CD4-positive, alpha-beta memory T cell (primary cell): ENCODE measurements at regions not wholly inside any gene's neighbourhood (a gene's known extent, or its start where the extent isn't known, plus 50 kb on each side); places are given as distances from the start of the nearest gene placed in this dataset.

Experiments
- CTCF ChIA-PET: fragments of 350-600 bp; sonication (Branson Sonifier 250); formaldehyde crosslinking; loops from one replicate; lab custom pipeline; 2021; ENCODE audit warnings: inconsistent platforms; ENCODE audit not compliant: partially characterized antibody; lab: Charles Lee
- POLR2A ChIA-PET: fragments of 350-600 bp; sonication (Branson Sonifier 250); formaldehyde crosslinking; loops from one replicate; lab custom pipeline; 2021; ENCODE audit not compliant: partially characterized antibody; lab: Charles Lee
- DNase-seq, 5 donors: peaks; one replicate each; pipeline versions ENCODE4 v3.0.0 to v3.0.0-alpha.2; 2020 to 2022; ENCODE audit warnings: mixed read lengths in 1 of 5
- H3K27ac ChIP-seq: one replicate; pipeline ENCODE4 v1.7.0; 2013; ENCODE audit warnings: low read depth, low read length
- H3K27me3 ChIP-seq: 2 replicates; pipeline ENCODE4 v1.7.0; 2013; ENCODE audit warnings: mild to moderate bottlenecking, low read length, moderate library complexity; ENCODE audit not compliant: insufficient read depth
- H3K36me3 ChIP-seq: 2 replicates; pipeline ENCODE4 v1.7.0; 2013; ENCODE audit warnings: mild to moderate bottlenecking, low read length, moderate library complexity; ENCODE audit not compliant: insufficient read depth
- H3K4me1 ChIP-seq: 2 replicates; pipeline ENCODE4 v1.7.0; 2013; ENCODE audit warnings: mild to moderate bottlenecking, low read length, moderate library complexity; ENCODE audit not compliant: insufficient read depth
- H3K4me3 ChIP-seq, 2 donors: one replicate each; pipeline ENCODE4 v1.7.0; 2013; ENCODE audit warnings: low read length in 2 of 2, mild to moderate bottlenecking in 1 of 2
- H3K9me3 ChIP-seq, 2 donors: one replicate each; pipeline ENCODE4 v1.7.0; 2013; ENCODE audit warnings: low read length in 2 of 2, control low read depth in 1 of 2; ENCODE audit not compliant: control insufficient read depth in 1 of 2
- H3K27ac Mint-ChIP-seq, 7 donors: one replicate each; pipeline ENCODE4 v1.8.0; 2020 to 2021; ENCODE audit warnings: mixed read lengths in 7 of 7, mild to moderate bottlenecking in 6 of 7, inconsistent platforms in 3 of 7, moderate library complexity in 3 of 7
- H3K27me3 Mint-ChIP-seq, 2 donors: one replicate each; pipeline ENCODE4 v1.8.0; 2020 to 2021; ENCODE audit warnings: mixed read lengths in 2 of 2
- H3K36me3 Mint-ChIP-seq, 2 donors: one replicate each; pipeline ENCODE4 v1.8.0; 2020 to 2021; ENCODE audit warnings: mixed read lengths in 2 of 2, inconsistent platforms in 1 of 2, mild to moderate bottlenecking in 1 of 2
- H3K4me1 Mint-ChIP-seq, 4 donors: one replicate each; pipeline ENCODE4 v1.8.0; 2020 to 2021; ENCODE audit warnings: mixed read lengths in 4 of 4, mild to moderate bottlenecking in 1 of 4
- H3K4me3 Mint-ChIP-seq, 8 donors: one replicate each; pipeline ENCODE4 v1.8.0; 2020 to 2021; ENCODE audit warnings: mixed read lengths in 8 of 8, mild to moderate bottlenecking in 7 of 8, moderate library complexity in 6 of 8, inconsistent platforms in 3 of 8
- H3K9me3 Mint-ChIP-seq, 8 donors: one replicate each; pipeline ENCODE4 v1.8.0; 2020 to 2021; ENCODE audit warnings: mixed read lengths in 8 of 8, mild to moderate bottlenecking in 5 of 8, inconsistent platforms in 3 of 8, moderate library complexity in 1 of 8
- intact Hi-C: fragments of 100-400 bp; cut with micrococcal nuclease; formaldehyde crosslinking; loops from one replicate; pipeline ENCODE4 v1.15.1; 2023

DNA sequence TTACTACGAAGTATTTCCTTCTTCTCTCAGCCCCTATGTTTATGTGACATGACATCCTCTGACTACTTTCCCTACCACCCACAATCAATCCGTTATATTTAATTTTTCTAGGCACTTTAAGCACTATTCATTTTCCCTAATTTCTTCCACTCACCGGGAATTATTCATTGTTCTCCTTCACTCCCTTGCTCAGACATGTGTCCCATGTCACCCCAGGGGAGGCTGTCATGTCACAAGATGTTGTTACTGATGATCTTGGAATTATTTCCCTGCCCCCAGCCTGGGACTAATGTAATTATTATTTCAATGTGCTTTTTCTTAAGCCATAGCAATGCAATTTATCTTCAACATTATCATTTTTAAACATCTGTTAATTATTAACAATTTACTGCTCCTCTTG is 317.2 kb downstream of the PHF14 start:
- Mint-ChIP-seq H3K4me3 (no peak overlapping the region), H3K27me3 (peaks cover 0 to 4% of the 10 kb centered on the region in 2 donors), H3K9me3 (peaks cover 0 to 2% (median 0%) of the 10 kb centered on the region in 8 donors), H3K27ac (no peak overlapping the region), H3K4me1 (no peaks in the 10 kb centered on the region), H3K36me3 (no peaks in the 10 kb centered on the region)
- Histone ChIP-seq H3K9me3 (no peaks in the 10 kb centered on the region), H3K27ac (no peak overlapping the region), H3K4me1 (no peaks in the 10 kb centered on the region), H3K27me3 (no peaks in the 10 kb centered on the region), H3K36me3 (no peaks in the 10 kb centered on the region), H3K4me3 (no peak overlapping the region)
- CTCF ChIA-PET = no interaction called here
- DNase-seq = no peak
- POLR2A ChIA-PET = no interaction called here
- intact Hi-C loops = no loop called here

DNA sequence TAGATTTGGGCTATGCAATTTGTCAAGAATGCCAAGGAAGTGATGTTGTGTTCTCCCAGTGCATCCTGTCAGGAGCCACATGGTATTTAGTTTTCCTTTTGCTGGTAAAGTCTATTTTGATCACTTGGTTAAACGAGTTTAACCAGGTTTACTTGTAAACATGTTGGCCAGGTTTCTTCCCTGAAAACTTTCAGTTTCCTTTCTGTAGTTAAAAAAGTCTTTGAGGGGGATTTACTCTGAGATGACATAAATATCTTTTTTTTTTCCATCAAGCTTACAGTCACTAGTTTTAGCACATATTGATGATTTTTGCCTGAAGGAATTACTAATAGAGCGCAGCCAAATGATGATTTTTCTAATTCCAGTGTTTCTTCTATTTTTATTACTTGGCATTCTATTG is 320.5 kb downstream of the PHF14 start:
- peaks cover 0 to 2% (median 0%) of the 10 kb centered on the region in 8 donors for H3K9me3 Mint-ChIP-seq
- H3K4me3 ChIP-seq = no peak overlapping the region
- no peak overlapping the region for H3K4me3 Mint-ChIP-seq
- no peaks in the 10 kb centered on the region for H3K36me3 Mint-ChIP-seq
- H3K4me1 ChIP-seq = no peaks in the 10 kb centered on the region
- no peaks in the 10 kb centered on the region for H3K36me3 ChIP-seq
- peaks cover 0 to under 1% of the 10 kb centered on the region in 2 donors for H3K27me3 Mint-ChIP-seq
- no peaks in the 10 kb centered on the region for H3K9me3 ChIP-seq
- intact Hi-C loops = no loop called here
- H3K27ac Mint-ChIP-seq = no peak overlapping the region
- ChIA-PET CTCF (no interaction called here), POLR2A (no interaction called here)
- no peak for DNase-seq
- H3K27me3 ChIP-seq = no peaks in the 10 kb centered on the region
- H3K27ac ChIP-seq = no peak overlapping the region
- H3K4me1 Mint-ChIP-seq = no peaks in the 10 kb centered on the region

DNA sequence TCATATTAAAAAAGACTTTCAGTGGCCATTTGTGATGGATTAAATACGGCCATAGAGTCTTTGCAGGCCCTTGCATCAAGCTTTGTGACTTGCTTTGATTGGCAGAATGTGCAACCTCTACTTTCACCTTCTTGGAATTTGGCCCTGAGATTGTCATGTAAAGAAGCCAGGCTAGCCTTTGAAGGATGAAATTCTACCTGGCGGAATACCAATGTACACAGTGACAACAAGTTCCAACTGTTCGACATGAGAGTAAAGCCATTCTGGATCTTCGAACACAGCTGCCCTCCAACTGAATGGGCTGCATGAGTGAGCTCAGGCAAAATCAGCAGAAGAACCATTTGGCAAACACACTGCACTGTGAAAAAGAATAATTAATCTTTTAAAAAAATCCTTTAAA is 321.3 kb downstream of the PHF14 start:
- Mint-ChIP-seq H3K27ac (no peak overlapping the region), H3K9me3 (peaks cover 0 to 2% (median 0%) of the 10 kb centered on the region in 8 donors), H3K36me3 (no peaks in the 10 kb centered on the region), H3K4me3 (no peak overlapping the region), H3K27me3 (peaks cover 0 to 2% of the 10 kb centered on the region in 2 donors), H3K4me1 (no peaks in the 10 kb centered on the region)
- Histone ChIP-seq H3K27me3 (no peaks in the 10 kb centered on the region), H3K9me3 (no peaks in the 10 kb centered on the region), H3K4me1 (no peaks in the 10 kb centered on the region), H3K27ac (no peak overlapping the region), H3K36me3 (no peaks in the 10 kb centered on the region), H3K4me3 (no peak overlapping the region)
- intact Hi-C loops = no loop called here
- CTCF ChIA-PET = no interaction called here
- POLR2A ChIA-PET = no interaction called here
- DNase-seq = no peak

DNA sequence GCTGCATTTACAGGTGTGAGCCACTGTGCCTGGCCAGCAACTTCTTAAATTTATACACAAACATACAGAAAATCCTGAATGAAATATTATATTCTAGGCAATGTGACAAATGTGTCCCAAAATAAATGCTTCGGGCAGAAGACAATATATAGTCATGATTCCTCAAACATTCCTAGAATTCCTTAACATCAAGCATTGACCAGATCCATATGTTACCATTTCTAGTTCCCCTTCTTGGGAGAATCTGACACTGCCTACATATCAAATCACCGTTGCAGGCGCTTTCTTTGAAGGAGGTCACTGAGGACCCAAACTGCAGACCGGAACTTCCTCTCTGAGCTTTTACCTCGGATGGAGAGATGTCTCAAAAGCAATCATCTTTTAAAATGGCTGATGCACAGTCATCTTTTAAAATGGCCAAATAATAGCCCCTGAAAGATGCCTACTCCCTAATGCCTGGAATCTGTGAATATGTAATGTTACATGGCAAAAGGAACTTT is 323.5 kb downstream of the PHF14 start:
- no peaks in the 10 kb centered on the region for H3K9me3 ChIP-seq
- peaks cover 0 to 2% of the 10 kb centered on the region in 2 donors for H3K27me3 Mint-ChIP-seq
- CTCF ChIA-PET = no interaction called here
- intact Hi-C loops = no loop called here
- H3K36me3 Mint-ChIP-seq = no peaks in the 10 kb centered on the region
- H3K4me3 Mint-ChIP-seq = no peak overlapping the region
- no peaks in the 10 kb centered on the region for H3K4me1 Mint-ChIP-seq
- H3K27ac Mint-ChIP-seq = no peak overlapping the region
- no peak for DNase-seq
- no peaks in the 10 kb centered on the region for H3K27me3 ChIP-seq
- POLR2A ChIA-PET = no interaction called here
- peaks cover 0 to 2% (median 0%) of the 10 kb centered on the region in 8 donors for H3K9me3 Mint-ChIP-seq
- H3K36me3 ChIP-seq = no peaks in the 10 kb centered on the region
- no peaks in the 10 kb centered on the region for H3K4me1 ChIP-seq
- no peak overlapping the region for H3K4me3 ChIP-seq
- H3K27ac ChIP-seq = no peak overlapping the region

DNA sequence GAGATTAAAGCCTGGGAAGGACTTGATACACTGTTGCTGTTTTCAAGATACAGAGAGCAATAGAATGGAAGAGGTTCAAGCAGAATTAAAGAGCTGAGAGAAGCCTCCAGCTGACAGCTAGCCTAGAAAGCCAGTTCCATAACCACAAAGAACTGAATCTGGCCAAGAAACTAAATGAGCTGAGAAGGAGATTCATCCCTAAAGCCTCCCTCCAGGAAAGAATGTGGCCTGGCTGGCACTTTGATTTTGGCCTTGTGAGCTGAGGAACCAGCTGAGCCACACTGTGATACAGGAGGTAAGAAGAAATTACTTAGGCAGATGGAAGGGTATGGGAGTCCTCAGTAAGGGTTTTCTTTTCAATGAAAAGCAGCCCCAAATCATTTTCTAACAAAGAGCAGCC is 324.1 kb downstream of the PHF14 start:
- CTCF ChIA-PET = no interaction called here
- Histone ChIP-seq H3K4me3 (no peak overlapping the region), H3K27ac (no peak overlapping the region), H3K27me3 (no peaks in the 10 kb centered on the region), H3K36me3 (no peaks in the 10 kb centered on the region), H3K4me1 (no peaks in the 10 kb centered on the region), H3K9me3 (no peaks in the 10 kb centered on the region)
- Mint-ChIP-seq H3K9me3 (peaks cover 0 to 2% (median 0%) of the 10 kb centered on the region in 8 donors), H3K36me3 (no peaks in the 10 kb centered on the region), H3K4me3 (no peak overlapping the region), H3K27me3 (peaks cover 0 to 2% of the 10 kb centered on the region in 2 donors), H3K27ac (no peak overlapping the region), H3K4me1 (no peaks in the 10 kb centered on the region)
- POLR2A ChIA-PET = no interaction called here
- intact Hi-C loops = no loop called here
- no peak for DNase-seq

DNA sequence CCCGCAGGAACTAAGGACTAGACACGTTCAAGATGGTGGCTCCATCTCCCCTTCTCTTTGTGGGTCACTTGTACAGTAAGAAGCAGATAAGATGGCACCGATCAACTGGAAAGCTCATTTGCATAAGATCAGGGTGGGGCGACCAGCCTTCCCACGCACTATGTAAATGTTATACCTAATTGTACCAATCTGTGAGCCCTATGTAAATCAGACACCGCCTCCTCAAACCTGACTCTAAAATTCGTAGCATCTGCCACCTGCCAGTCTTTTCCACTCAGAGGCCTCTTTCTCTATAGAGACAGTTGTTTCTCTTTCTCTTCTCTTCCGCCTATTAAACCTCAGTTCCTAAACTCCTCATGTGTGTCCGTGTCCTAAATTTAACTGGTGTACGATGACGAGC is 324.5 kb downstream of the PHF14 start:
- no peaks in the 10 kb centered on the region for H3K4me1 Mint-ChIP-seq
- H3K36me3 Mint-ChIP-seq = no peaks in the 10 kb centered on the region
- peaks cover 0 to 2% (median 0%) of the 10 kb centered on the region in 8 donors for H3K9me3 Mint-ChIP-seq
- Histone ChIP-seq H3K4me3 (no peak overlapping the region), H3K9me3 (no peaks in the 10 kb centered on the region), H3K36me3 (no peaks in the 10 kb centered on the region), H3K27ac (no peak overlapping the region), H3K27me3 (no peaks in the 10 kb centered on the region), H3K4me1 (no peaks in the 10 kb centered on the region)
- DNase-seq = no peak
- no peak overlapping the region for H3K4me3 Mint-ChIP-seq
- POLR2A ChIA-PET = no interaction called here
- intact Hi-C loops = no loop called here
- H3K27me3 Mint-ChIP-seq = peaks cover 0 to 2% of the 10 kb centered on the region in 2 donors
- CTCF ChIA-PET = no interaction called here
- H3K27ac Mint-ChIP-seq = no peak overlapping the region

DNA sequence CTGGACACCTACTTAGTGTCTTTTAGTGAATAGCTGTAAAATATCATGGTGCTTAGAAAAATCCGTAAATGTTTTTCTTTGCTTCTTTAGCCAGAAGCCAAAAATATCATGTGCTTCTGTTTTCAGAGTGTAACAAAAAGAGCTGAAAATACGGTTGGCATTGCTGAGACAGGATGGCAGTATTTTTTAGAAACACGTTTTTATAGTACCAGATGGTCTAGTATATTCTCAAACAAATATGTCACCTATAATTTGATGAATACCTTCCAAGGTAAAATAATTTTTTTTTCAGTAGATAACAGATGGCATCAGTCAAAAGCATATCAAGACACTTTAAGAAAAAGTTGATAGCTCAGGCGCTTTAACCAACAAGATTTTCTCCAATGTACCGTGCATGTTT is 326.6 kb downstream of the PHF14 start:
- no peaks in the 10 kb centered on the region for H3K4me1 Mint-ChIP-seq
- Histone ChIP-seq H3K36me3 (no peaks in the 10 kb centered on the region), H3K4me1 (no peaks in the 10 kb centered on the region), H3K27ac (no peak overlapping the region), H3K27me3 (no peaks in the 10 kb centered on the region), H3K9me3 (no peaks in the 10 kb centered on the region), H3K4me3 (no peak overlapping the region)
- H3K4me3 Mint-ChIP-seq = no peak overlapping the region
- no peaks in the 10 kb centered on the region for H3K36me3 Mint-ChIP-seq
- peaks cover 0 to 2% (median 0%) of the 10 kb centered on the region in 8 donors for H3K9me3 Mint-ChIP-seq
- intact Hi-C loops = no loop called here
- DNase-seq = no peak
- no peak overlapping the region for H3K27ac Mint-ChIP-seq
- ChIA-PET POLR2A (no interaction called here), CTCF (no interaction called here)
- peaks cover 0 to 2% of the 10 kb centered on the region in 2 donors for H3K27me3 Mint-ChIP-seq

DNA sequence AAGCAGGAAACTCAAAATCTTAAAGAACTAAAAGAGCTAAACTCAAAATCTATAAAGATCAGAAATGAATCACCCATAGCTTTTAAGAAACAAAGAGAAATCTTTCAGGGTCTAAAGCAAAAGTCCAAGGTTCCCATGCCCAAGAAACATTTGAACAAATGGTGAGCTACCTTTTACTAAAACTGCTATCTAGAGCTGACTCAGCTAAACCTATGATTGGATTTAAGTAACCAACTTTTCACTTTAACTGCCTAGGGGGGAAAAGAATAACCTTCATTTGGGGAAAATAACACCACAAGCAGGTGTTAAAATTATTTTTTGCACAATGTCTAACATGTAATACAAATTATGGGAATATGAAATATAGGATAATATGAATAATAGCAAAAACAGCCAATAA is 328.4 kb downstream of the PHF14 start:
- Mint-ChIP-seq H3K9me3 (peaks cover 0 to 2% (median 0%) of the 10 kb centered on the region in 8 donors), H3K4me1 (no peaks in the 10 kb centered on the region), H3K4me3 (no peak overlapping the region), H3K36me3 (no peaks in the 10 kb centered on the region), H3K27me3 (peaks cover 0 to 2% of the 10 kb centered on the region in 2 donors), H3K27ac (no peak overlapping the region)
- Histone ChIP-seq H3K4me1 (no peaks in the 10 kb centered on the region), H3K27me3 (no peaks in the 10 kb centered on the region), H3K27ac (no peak overlapping the region), H3K9me3 (no peaks in the 10 kb centered on the region), H3K36me3 (no peaks in the 10 kb centered on the region), H3K4me3 (no peak overlapping the region)
- DNase-seq = no peak
- ChIA-PET CTCF (no interaction called here), POLR2A (no interaction called here)
- intact Hi-C loops = no loop called here
